Uterus (tissue), 2 donors: ENCODE measurements at regions not wholly inside any gene's neighbourhood (a gene's known extent, or its start where the extent isn't known, plus 50 kb on each side); places are given as distances from the start of the nearest gene placed in this dataset.

Experiments used
- CTCF ChIP-seq, 4 experiments: fragments of 200-600 bp in 2 of 4; fragments of 450-650 bp in 2 of 4; sonication (generic) in 2 of 4; IDR thresholded peaks; one replicate each; pipeline ENCODE4 v1.5.1; 2016 to 2019; ENCODE audit warnings: antibody characterized with exemption in 4 of 4, mild to moderate bottlenecking in 2 of 4, moderate library complexity in 1 of 4
- POLR2A ChIP-seq, 2 donors: fragments of 450-650 bp; IDR thresholded peaks; one replicate each; pipeline ENCODE4 v1.6.1; 2016; ENCODE audit warnings: antibody characterized with exemption in 2 of 2, mild to moderate bottlenecking in 1 of 2, moderate library complexity in 1 of 2

- TF ChIP-seq CTCF (IDR thresholded peaks at IDR 0.05): no peak
- TF ChIP-seq POLR2A (IDR thresholded peaks at IDR 0.05): no peak
Measured at GRCh38 chr6:4625557-4625956, 150.6 kb upstream of the CDYL start.
